WTC11 (cell line): ENCODE measurements at regions not wholly inside any gene's neighbourhood (a gene's known extent, or its start where the extent isn't known, plus 50 kb on each side); places are given as distances from the start of the nearest gene placed in this dataset.

Experiments
- EMX1 ChIP-seq: fragments of 250-450 bp; sonication (Bioruptor Pico); IDR thresholded peaks from 2 replicates; pipeline ENCODE4 v1.8.0; 2021; ENCODE audit warnings: mild to moderate bottlenecking
- TF ChIP-seq, protein P1 (sequence below): sonication (generic); formaldehyde crosslinking; IDR thresholded peaks from 2 replicates; pipeline ENCODE4 v1.8.0; 2022; ENCODE audit warnings: missing genetic modification reagents

DNA sequence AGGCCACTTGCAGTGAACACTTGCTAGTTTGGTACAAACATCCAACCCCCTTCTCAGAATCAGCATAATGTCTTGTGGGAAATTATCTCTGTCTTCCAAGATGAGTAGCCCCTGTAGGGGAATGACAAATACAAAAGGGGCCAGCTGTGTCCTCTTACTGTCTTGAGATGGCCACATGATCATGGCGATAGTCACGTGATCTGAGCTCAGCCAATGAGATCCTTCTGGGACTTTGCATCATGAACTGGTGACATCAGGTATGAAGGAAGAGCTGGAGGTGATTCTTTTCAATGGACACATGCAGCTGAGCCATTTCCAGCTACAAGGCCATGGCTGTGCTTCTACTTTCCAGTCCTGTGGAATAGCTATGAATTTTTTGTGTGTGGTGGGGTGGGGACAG is 206.3 kb downstream of the IRX1 start:
- TF ChIP-seq, protein P1, sequence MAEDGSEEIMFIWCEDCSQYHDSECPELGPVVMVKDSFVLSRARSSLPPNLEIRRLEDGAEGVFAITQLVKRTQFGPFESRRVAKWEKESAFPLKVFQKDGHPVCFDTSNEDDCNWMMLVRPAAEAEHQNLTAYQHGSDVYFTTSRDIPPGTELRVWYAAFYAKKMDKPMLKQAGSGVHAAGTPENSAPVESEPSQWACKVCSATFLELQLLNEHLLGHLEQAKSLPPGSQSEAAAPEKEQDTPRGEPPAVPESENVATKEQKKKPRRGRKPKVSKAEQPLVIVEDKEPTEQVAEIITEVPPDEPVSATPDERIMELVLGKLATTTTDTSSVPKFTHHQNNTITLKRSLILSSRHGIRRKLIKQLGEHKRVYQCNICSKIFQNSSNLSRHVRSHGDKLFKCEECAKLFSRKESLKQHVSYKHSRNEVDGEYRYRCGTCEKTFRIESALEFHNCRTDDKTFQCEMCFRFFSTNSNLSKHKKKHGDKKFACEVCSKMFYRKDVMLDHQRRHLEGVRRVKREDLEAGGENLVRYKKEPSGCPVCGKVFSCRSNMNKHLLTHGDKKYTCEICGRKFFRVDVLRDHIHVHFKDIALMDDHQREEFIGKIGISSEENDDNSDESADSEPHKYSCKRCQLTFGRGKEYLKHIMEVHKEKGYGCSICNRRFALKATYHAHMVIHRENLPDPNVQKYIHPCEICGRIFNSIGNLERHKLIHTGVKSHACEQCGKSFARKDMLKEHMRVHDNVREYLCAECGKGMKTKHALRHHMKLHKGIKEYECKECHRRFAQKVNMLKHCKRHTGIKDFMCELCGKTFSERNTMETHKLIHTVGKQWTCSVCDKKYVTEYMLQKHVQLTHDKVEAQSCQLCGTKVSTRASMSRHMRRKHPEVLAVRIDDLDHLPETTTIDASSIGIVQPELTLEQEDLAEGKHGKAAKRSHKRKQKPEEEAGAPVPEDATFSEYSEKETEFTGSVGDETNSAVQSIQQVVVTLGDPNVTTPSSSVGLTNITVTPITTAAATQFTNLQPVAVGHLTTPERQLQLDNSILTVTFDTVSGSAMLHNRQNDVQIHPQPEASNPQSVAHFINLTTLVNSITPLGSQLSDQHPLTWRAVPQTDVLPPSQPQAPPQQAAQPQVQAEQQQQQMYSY, result no peak
- no peak for TF ChIP-seq EMX1 (CRISPR knock-in tag)
